ENCODE measurements at regions not wholly inside any gene's neighbourhood (a gene's known extent, or its start where the extent isn't known, plus 50 kb on each side); places are given as distances from the start of the nearest gene placed in this dataset.
"Not testable (repeated sequence)": the region's sequence is repeated elsewhere in the genome, so short reads cannot be mapped to it uniquely, and the experiment has no call there.

DNA sequence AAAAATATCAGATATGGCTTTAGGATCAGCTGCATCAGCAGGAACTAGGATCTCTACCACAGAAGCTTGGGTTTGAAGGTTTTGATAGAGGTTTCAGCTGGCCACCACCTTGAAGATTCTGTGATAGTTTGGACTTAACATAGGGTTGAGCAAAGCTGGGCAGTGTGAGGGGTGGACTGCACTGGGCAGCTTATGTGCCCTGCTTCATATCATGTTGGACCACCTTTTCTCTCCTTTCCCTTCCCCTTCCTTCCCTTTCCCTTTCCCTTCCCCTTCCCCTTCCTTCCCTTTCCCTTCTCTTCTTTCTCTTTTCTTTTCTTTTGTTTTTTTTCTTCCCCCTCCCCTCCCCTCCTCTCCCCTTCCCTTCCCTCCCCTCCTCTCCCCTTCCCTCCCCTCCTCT, 196.3 kb upstream of the CXCR4 start:
- Mint-ChIP-seq H3K9me3 (peaks cover 0 to 1% (median 0%) of the 10 kb centered on the region in 11 donors), H3K36me3 (no peaks in the 10 kb centered on the region), H3K4me3 (no peak overlapping the region), H3K27ac (no peak overlapping the region), H3K4me1 (peaks cover 8 to 17% (median 15%) of the 10 kb centered on the region in 7 donors), H3K27me3 (peaks cover 0 to 3% (median 0%) of the 10 kb centered on the region in 5 donors)
- Histone ChIP-seq H3K27me3 (ENCODE audit: control insufficient read depth in 2 of 2, insufficient read depth in 2 of 2, low read length in 2 of 2) (no peaks in the 10 kb centered on the region), H3K27ac (ENCODE audit: low read depth, low read length) (no peak overlapping the region), H3K9me3 (ENCODE audit: control insufficient read depth in 2 of 3, low read length in 3 of 3) (no peaks in the 10 kb centered on the region), H3K4me3 (ENCODE audit: low read length) (no peak overlapping the region), H3K4me1 (ENCODE audit: control insufficient read depth in 2 of 2, insufficient read depth in 2 of 2, low read length in 2 of 2) (no peaks in the 10 kb centered on the region), H3K36me3 (ENCODE audit: control insufficient read depth in 2 of 3, insufficient read depth in 3 of 3, low read length in 3 of 3) (no peaks in the 10 kb centered on the region)
- CTCF ChIA-PET = interaction anchor here (0.5 to 0.8 kb wide), 4 partner anchors 9 to 401 kb away, joined by 3 to 5 read pairs (median 3); no protein-coding TSS in a partner anchor
- intact Hi-C loops (cut with micrococcal nuclease) = no loop called here
- no peak for DNase-seq
- no peak for ATAC-seq
- POLR2A ChIA-PET = interaction anchor here (0.9 to 1.0 kb wide), 2 partner anchors 63 to 192 kb away, joined by 3 read pairs; no protein-coding TSS in a partner anchor

DNA sequence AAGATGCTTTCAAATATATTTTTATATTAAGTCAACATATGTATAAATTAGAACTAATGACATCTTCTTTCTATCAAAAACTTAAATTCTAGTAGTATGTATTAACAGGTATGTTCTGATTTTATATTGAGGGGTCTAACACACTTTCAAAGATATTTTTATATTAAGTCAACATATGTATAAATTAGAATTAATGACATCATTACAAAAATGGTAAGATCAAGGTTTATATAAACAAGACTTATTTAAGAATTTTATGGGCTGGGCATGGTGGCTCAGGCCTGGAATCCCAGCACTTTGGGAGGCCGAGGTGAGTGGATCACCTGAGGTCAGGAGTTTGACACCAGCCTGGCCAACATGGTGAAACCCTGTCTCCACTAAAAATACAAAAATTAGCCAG, 194.6 kb upstream of the CXCR4 start:
- H3K9me3 Mint-ChIP-seq; H3K27ac ChIP-seq (ENCODE audit: low read depth, low read length); H3K36me3 Mint-ChIP-seq; ATAC-seq; H3K9me3 ChIP-seq (ENCODE audit: control insufficient read depth in 2 of 3, low read length in 3 of 3); H3K4me3 ChIP-seq (ENCODE audit: low read length); H3K27me3 Mint-ChIP-seq; H3K27ac Mint-ChIP-seq; H3K27me3 ChIP-seq (ENCODE audit: control insufficient read depth in 2 of 2, insufficient read depth in 2 of 2, low read length in 2 of 2); intact Hi-C loops (cut with micrococcal nuclease); H3K36me3 ChIP-seq (ENCODE audit: control insufficient read depth in 2 of 3, insufficient read depth in 3 of 3, low read length in 3 of 3); H3K4me3 Mint-ChIP-seq; H3K4me1 ChIP-seq (ENCODE audit: control insufficient read depth in 2 of 2, insufficient read depth in 2 of 2, low read length in 2 of 2); CTCF ChIA-PET; POLR2A ChIA-PET; DNase-seq: not testable (repeated sequence)
- H3K4me1 Mint-ChIP-seq = peaks cover 8 to 15% (median 13%) of the 10 kb centered on the region in 7 donors

DNA sequence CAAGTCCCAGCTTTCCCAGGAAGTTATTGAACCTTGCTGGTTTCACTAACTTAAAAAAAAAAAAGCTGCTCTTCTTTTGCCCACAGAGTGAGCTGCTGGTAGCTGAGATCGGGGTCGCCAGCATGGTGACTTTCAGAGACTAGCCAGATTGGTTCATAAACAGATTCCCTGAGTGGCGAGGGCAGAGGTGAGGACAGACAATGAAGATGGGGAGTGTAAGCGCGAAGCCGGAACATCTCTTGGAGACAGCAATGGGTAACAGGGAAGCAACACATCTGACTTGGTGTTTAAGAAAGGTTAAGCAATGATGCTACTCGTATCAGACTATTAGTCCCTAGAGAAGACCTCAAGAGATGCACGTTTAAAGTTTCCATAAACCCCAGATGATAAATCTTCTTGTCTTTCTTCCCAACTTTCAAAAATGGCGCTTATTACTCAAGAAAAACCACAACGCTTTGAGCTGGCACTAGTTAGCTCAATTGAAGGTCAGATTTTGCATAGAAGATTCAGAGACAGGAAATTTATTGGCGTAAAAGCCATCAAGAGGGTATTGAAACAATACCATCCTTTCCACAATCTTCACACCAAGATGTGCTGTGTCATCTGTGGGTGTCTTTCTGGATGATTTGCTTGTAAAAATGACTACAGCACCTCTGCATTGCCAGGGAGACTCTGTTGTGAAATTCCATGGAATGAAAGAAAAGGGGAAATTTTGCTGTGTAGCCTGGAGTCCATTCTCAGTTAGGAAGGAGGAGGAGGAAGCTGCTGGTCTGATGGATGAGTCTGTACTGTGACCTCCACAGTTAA, 193.1 kb upstream of the CXCR4 start:
- intact Hi-C loops (cut with micrococcal nuclease) = no loop called here
- peaks cover 0 to 2% of the 10 kb centered on the region in 2 donors for H3K4me1 ChIP-seq (ENCODE audit: control insufficient read depth in 2 of 2, insufficient read depth in 2 of 2, low read length in 2 of 2)
- H3K27ac ChIP-seq (ENCODE audit: low read depth, low read length) = no peak overlapping the region
- ChIA-PET CTCF (interaction anchor here (0.6 kb wide), 1 partner anchor 76 kb away, joined by 4 read pairs; no protein-coding TSS in a partner anchor), POLR2A (interaction anchor here (0.7 kb wide), 1 partner anchor 16 kb away, joined by 3 read pairs; no protein-coding TSS in a partner anchor)
- no peaks in the 10 kb centered on the region for H3K36me3 ChIP-seq (ENCODE audit: control insufficient read depth in 2 of 3, insufficient read depth in 3 of 3, low read length in 3 of 3)
- H3K4me3 Mint-ChIP-seq = no peak overlapping the region
- H3K27me3 ChIP-seq (ENCODE audit: control insufficient read depth in 2 of 2, insufficient read depth in 2 of 2, low read length in 2 of 2) = no peaks in the 10 kb centered on the region
- ATAC-seq (peak; percentile 34), DNase-seq (no peak)
- H3K9me3 Mint-ChIP-seq = peaks cover 0 to 1% (median 0%) of the 10 kb centered on the region in 11 donors
- peaks cover 0 to 3% (median 0%) of the 10 kb centered on the region in 5 donors for H3K27me3 Mint-ChIP-seq
- no peaks in the 10 kb centered on the region for H3K9me3 ChIP-seq (ENCODE audit: control insufficient read depth in 2 of 3, low read length in 3 of 3)
- no peak overlapping the region for H3K4me3 ChIP-seq (ENCODE audit: low read length)
- peaks cover 8 to 16% (median 14%) of the 10 kb centered on the region in 7 donors for H3K4me1 Mint-ChIP-seq
- no peaks in the 10 kb centered on the region for H3K36me3 Mint-ChIP-seq
- peak overlapping the region in 7 of 9 donors; percentile 1 to 44 (median 14) for H3K27ac Mint-ChIP-seq

DNA sequence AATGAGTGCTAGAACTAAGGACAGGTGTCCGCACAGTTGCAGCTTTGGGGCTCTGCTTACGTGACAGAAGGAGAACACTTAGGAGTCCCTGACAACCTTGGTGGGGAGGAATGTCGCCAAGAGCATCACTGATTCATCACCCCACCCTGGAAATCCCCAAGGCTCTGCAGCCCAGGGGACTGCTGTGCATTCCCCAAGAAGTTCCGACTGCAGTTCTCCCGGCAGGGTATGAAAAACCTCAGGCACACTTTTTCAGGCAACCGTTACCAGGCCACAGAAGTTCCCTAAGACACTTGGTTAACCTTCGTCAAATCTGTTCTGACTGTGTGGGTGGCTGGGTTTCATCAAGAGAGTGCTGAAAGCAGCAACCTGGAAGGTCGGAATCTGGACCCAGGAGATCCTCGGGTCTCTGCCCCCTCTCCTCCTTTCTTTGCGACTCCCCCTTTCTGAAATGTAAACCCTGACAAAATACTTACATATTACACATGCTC, 192.1 kb upstream of the CXCR4 start:
- Mint-ChIP-seq H3K27ac (no peak overlapping the region), H3K27me3 (peaks cover 0 to 1% (median 0%) of the 10 kb centered on the region in 5 donors), H3K36me3 (no peaks in the 10 kb centered on the region), H3K4me1 (peaks cover 8 to 23% (median 14%) of the 10 kb centered on the region in 7 donors), H3K9me3 (peaks cover 0 to 3% (median 0%) of the 10 kb centered on the region in 11 donors), H3K4me3 (no peak overlapping the region)
- ChIA-PET CTCF (no interaction called here), POLR2A (no interaction called here)
- ATAC-seq (no peak), DNase-seq (no peak)
- H3K4me3 ChIP-seq (ENCODE audit: low read length) = no peak overlapping the region
- H3K27me3 ChIP-seq (ENCODE audit: control insufficient read depth in 2 of 2, insufficient read depth in 2 of 2, low read length in 2 of 2) = no peaks in the 10 kb centered on the region
- H3K9me3 ChIP-seq (ENCODE audit: control insufficient read depth in 2 of 3, low read length in 3 of 3) = no peaks in the 10 kb centered on the region
- no peak overlapping the region for H3K27ac ChIP-seq (ENCODE audit: low read depth, low read length)
- H3K36me3 ChIP-seq (ENCODE audit: control insufficient read depth in 2 of 3, insufficient read depth in 3 of 3, low read length in 3 of 3) = no peaks in the 10 kb centered on the region
- H3K4me1 ChIP-seq (ENCODE audit: control insufficient read depth in 2 of 2, insufficient read depth in 2 of 2, low read length in 2 of 2) = peaks cover 0 to 6% of the 10 kb centered on the region in 2 donors
- intact Hi-C loops (cut with micrococcal nuclease) = no loop called here

DNA sequence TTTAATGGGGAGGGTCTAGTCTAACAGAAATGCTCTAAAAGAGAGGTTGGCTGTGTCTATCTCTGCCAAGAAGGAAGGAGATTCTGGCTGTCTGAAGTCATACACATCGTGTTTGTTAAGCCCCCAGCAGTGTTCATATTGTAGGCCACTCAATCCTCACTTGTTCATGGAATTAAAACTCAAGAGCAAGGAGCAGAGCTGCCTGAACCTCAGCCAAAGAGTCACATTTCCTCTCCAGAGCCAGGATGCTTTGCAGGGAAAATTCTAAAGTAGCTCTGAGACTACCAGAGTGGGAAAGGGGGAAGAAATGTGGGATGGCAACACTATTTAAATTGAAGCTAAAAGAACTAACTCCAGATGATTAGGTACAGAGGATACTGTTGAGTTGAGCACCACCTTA, 190.7 kb upstream of the CXCR4 start:
- peaks cover 0 to 6% of the 10 kb centered on the region in 2 donors for H3K4me1 ChIP-seq (ENCODE audit: control insufficient read depth in 2 of 2, insufficient read depth in 2 of 2, low read length in 2 of 2)
- CTCF ChIA-PET = interaction anchor here (1.0 kb wide), 1 partner anchor 28 kb away, joined by 3 read pairs; no protein-coding TSS in a partner anchor
- H3K27me3 Mint-ChIP-seq = no peaks in the 10 kb centered on the region
- peaks cover 0 to 1% (median 0%) of the 10 kb centered on the region in 11 donors for H3K9me3 Mint-ChIP-seq
- no peaks in the 10 kb centered on the region for H3K36me3 Mint-ChIP-seq
- POLR2A ChIA-PET = no interaction called here
- no peak overlapping the region for H3K4me3 Mint-ChIP-seq
- H3K4me1 Mint-ChIP-seq = peaks cover 8 to 26% (median 14%) of the 10 kb centered on the region in 7 donors
- H3K9me3 ChIP-seq (ENCODE audit: control insufficient read depth in 2 of 3, low read length in 3 of 3) = no peaks in the 10 kb centered on the region
- DNase-seq (no peak), ATAC-seq (no peak)
- intact Hi-C loops (cut with micrococcal nuclease) = no loop called here
- no peaks in the 10 kb centered on the region for H3K27me3 ChIP-seq (ENCODE audit: control insufficient read depth in 2 of 2, insufficient read depth in 2 of 2, low read length in 2 of 2)
- no peak overlapping the region for H3K4me3 ChIP-seq (ENCODE audit: low read length)
- no peaks in the 10 kb centered on the region for H3K36me3 ChIP-seq (ENCODE audit: control insufficient read depth in 2 of 3, insufficient read depth in 3 of 3, low read length in 3 of 3)
- H3K27ac ChIP-seq (ENCODE audit: low read depth, low read length) = no peak overlapping the region
- peak overlapping the region in 1 of 9 donors; percentile 59 for H3K27ac Mint-ChIP-seq

DNA sequence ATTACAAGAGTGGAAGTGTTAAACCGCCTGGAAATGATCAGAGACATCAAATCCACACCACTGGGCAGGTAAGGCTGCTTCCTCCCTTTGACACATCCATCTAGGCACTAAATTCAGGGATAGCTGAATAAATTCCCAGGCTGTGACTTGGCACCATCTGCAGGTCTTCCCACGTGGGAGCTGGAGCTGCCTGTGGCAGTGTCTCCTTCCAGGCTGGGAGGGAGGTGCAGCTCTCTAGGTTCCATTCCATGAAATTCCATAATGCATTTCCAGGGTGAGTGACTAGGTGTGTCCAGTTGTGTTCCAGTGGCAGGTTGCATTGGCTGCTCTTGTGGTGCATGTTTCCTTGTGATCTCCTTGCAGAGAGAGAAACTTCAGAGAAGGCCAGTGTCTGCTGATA, 188.9 kb upstream of the CXCR4 start:
- ChIA-PET CTCF (no interaction called here), POLR2A (no interaction called here)
- Mint-ChIP-seq H3K27me3 (no peaks in the 10 kb centered on the region), H3K4me1 (peaks cover 8 to 26% (median 14%) of the 10 kb centered on the region in 7 donors), H3K4me3 (no peak overlapping the region), H3K9me3 (peaks cover 0 to 1% (median 0%) of the 10 kb centered on the region in 11 donors), H3K36me3 (no peaks in the 10 kb centered on the region), H3K27ac (no peak overlapping the region)
- Histone ChIP-seq H3K36me3 (ENCODE audit: control insufficient read depth in 2 of 3, insufficient read depth in 3 of 3, low read length in 3 of 3) (no peaks in the 10 kb centered on the region), H3K4me1 (ENCODE audit: control insufficient read depth in 2 of 2, insufficient read depth in 2 of 2, low read length in 2 of 2) (peaks cover 0 to 6% of the 10 kb centered on the region in 2 donors), H3K4me3 (ENCODE audit: low read length) (no peak overlapping the region), H3K27ac (ENCODE audit: low read depth, low read length) (no peak overlapping the region), H3K27me3 (ENCODE audit: control insufficient read depth in 2 of 2, insufficient read depth in 2 of 2, low read length in 2 of 2) (no peaks in the 10 kb centered on the region), H3K9me3 (ENCODE audit: control insufficient read depth in 2 of 3, low read length in 3 of 3) (no peaks in the 10 kb centered on the region)
- intact Hi-C loops (cut with micrococcal nuclease) = no loop called here
- DNase-seq (no peak), ATAC-seq (no peak)

All from naive thymus-derived CD4-positive, alpha-beta T cell (primary cell).